CD14-positive monocyte (primary cell): ENCODE measurements at regions not wholly inside any gene's neighbourhood (a gene's known extent, or its start where the extent isn't known, plus 50 kb on each side); places are given as distances from the start of the nearest gene placed in this dataset.

Source experiments
- DNase-seq, 3 donors: peaks; one replicate each; pipeline ENCODE4 v3.0.0-alpha.2; 2011 to 2022
- H2AFZ ChIP-seq: 2 replicates; pipeline ENCODE4 v1.6.0; 2012; ENCODE audit warnings: mild to moderate bottlenecking, low read depth, low read length, inconsistent platforms; ENCODE audit not compliant: insufficient read depth, poor library complexity, severe bottlenecking
- H3K27ac ChIP-seq, 2 donors: 1 replicate in 1 of 2; 2 replicates in 1 of 2; pipeline ENCODE4 v1.5.1; 2012 to 2013; ENCODE audit warnings: low read length in 2 of 2, control low read depth in 1 of 2, inconsistent platforms in 1 of 2, low read depth in 1 of 2, mild to moderate bottlenecking in 1 of 2
- H3K27me3 ChIP-seq, 2 donors: one replicate each; pipeline versions ENCODE4 v1.6.0 to v1.6.1; 2011 to 2013; ENCODE audit warnings: low read length in 2 of 2; ENCODE audit not compliant: control insufficient read depth in 2 of 2, insufficient read depth in 2 of 2
- H3K36me3 ChIP-seq, 2 donors: replicated peaks in 1 of 2; 1 replicate in 1 of 2; 2 replicates in 1 of 2; pipeline versions ENCODE4 v1.5.1 to v1.6.1; 2012 to 2013; ENCODE audit warnings: low read length in 2 of 2, control low read depth in 1 of 2, inconsistent platforms in 1 of 2, mild to moderate bottlenecking in 1 of 2; ENCODE audit not compliant: insufficient read depth in 2 of 2, control insufficient read depth in 1 of 2
- H3K4me1 ChIP-seq, 2 donors: 1 replicate in 1 of 2; 2 replicates in 1 of 2; pipeline versions ENCODE4 v1.5.1 to v1.6.1; 2012 to 2013; ENCODE audit warnings: low read length in 2 of 2, control low read depth in 1 of 2, inconsistent platforms in 1 of 2, mild to moderate bottlenecking in 1 of 2, moderate library complexity in 1 of 2; ENCODE audit not compliant: insufficient read depth in 2 of 2, control insufficient read depth in 1 of 2
- H3K4me2 ChIP-seq: replicated peaks from 2 replicates; pipeline ENCODE3; 2012; ENCODE audit warnings: low read length, moderate library complexity, mild to moderate bottlenecking; ENCODE audit not compliant: poor library complexity, severe bottlenecking; ENCODE audit errors: extremely low read depth
- H3K4me3 ChIP-seq, 3 experiments: fragments of 200-600 bp in 1 of 3; sonication (generic) in 1 of 3; replicated peaks in 1 of 3; 1 replicate in 2 of 3; 2 replicates in 1 of 3; pipeline ENCODE4 v1.5.1; 2011 to 2013; ENCODE audit warnings: low read length in 3 of 3, mild to moderate bottlenecking in 3 of 3, control low read depth in 2 of 3, low read depth in 2 of 3, inconsistent platforms in 1 of 3, moderate library complexity in 1 of 3
- H3K79me2 ChIP-seq: 2 replicates; pipeline ENCODE4 v1.6.0; 2012; ENCODE audit warnings: mild to moderate bottlenecking, control low read depth, inconsistent platforms, low read length, moderate library complexity; ENCODE audit not compliant: insufficient read depth
- H3K9ac ChIP-seq: 2 replicates; pipeline ENCODE4 v1.6.0; 2017; ENCODE audit warnings: low read length, mild to moderate bottlenecking; ENCODE audit not compliant: insufficient read depth, poor library complexity, severe bottlenecking
- H3K9me3 ChIP-seq, 2 donors: replicated peaks in 1 of 2; 1 replicate in 1 of 2; 2 replicates in 1 of 2; pipeline versions ENCODE4 v1.5.1 to v1.6.1; 2012 to 2013; ENCODE audit warnings: low read length in 2 of 2, control low read depth in 1 of 2; ENCODE audit not compliant: control insufficient read depth in 1 of 2, insufficient read depth in 1 of 2
- H4K20me1 ChIP-seq: 2 replicates; pipeline ENCODE4 v1.6.0; 2012; ENCODE audit warnings: mild to moderate bottlenecking, low read length, control low read depth, moderate library complexity; ENCODE audit not compliant: insufficient read depth
- H3K27ac Mint-ChIP-seq, 7 donors: one replicate each; pipeline ENCODE4 v1.8.0; 2020; ENCODE audit warnings: mild to moderate bottlenecking in 7 of 7, mixed read lengths in 7 of 7, moderate library complexity in 6 of 7, inconsistent platforms in 2 of 7
- H3K27me3 Mint-ChIP-seq, 3 donors: one replicate each; pipeline ENCODE4 v1.8.0; 2021 to 2022; ENCODE audit warnings: low read depth in 3 of 3, mild to moderate bottlenecking in 3 of 3, mixed read lengths in 3 of 3, moderate library complexity in 3 of 3, inconsistent platforms in 1 of 3
- H3K36me3 Mint-ChIP-seq, 2 donors: one replicate each; pipeline ENCODE4 v1.8.0; 2020; ENCODE audit warnings: mixed read lengths in 2 of 2, inconsistent platforms in 1 of 2, mild to moderate bottlenecking in 1 of 2
- H3K4me1 Mint-ChIP-seq: one replicate; pipeline ENCODE4 v1.8.0; 2020; ENCODE audit warnings: mild to moderate bottlenecking, mixed read lengths
- H3K4me3 Mint-ChIP-seq, 2 donors: one replicate each; pipeline ENCODE4 v1.8.0; 2020; ENCODE audit warnings: mild to moderate bottlenecking in 2 of 2, mixed read lengths in 2 of 2, moderate library complexity in 1 of 2
- H3K9me3 Mint-ChIP-seq, 7 donors: one replicate each; pipeline ENCODE4 v1.8.0; 2020 to 2022; ENCODE audit warnings: mixed read lengths in 7 of 7, mild to moderate bottlenecking in 6 of 7, moderate library complexity in 6 of 7, inconsistent platforms in 2 of 7
- WGBS: methylation state at CpG from one replicate; pipeline ENCODE4 v1.1.5; 2013; ENCODE audit warnings: missing lambda C conversion rate; ENCODE audit not compliant: insufficient coverage; 5-methylcytosine and 5-hydroxymethylcytosine counted together
- intact Hi-C, 2 donors: fragments of 100-400 bp; cut with micrococcal nuclease; formaldehyde crosslinking; loops; one replicate each; pipeline versions ENCODE4 v1.15.0 to v1.15.1; 2023
- TF ChIP-seq, protein P1 (sequence below): fragments of 200-600 bp; IDR thresholded peaks from one replicate; pipeline ENCODE4 v1.8.0; 2022; ENCODE audit warnings: antibody characterized with exemption, mild to moderate bottlenecking

DNA sequence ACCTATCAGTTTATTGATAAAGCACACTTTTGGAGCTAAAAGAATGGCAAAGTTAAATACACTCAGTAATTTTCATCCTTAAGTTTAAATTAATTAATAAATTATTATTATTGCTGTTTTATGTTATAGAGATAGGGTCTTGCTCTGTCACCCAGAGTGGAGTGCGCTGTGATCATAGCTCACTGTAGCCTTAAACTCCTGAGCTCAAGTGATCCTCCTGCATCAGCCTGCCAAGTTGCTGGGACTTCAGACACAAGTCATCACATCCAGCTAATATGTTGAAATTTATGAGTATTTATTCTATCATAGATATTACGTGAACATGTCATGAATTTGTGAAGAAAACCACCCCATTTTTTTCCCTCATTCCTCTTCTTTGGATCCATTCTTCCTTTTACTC lies 64.2 kb downstream of the GJA1 start:
- no peaks in the 10 kb centered on the region for H3K9me3 ChIP-seq
- Mint-ChIP-seq H3K36me3 (no peaks in the 10 kb centered on the region), H3K4me1 (peaks cover 4% of the 10 kb centered on the region), H3K4me3 (no peak overlapping the region), H3K27me3 (peaks cover 0 to 5% (median 1%) of the 10 kb centered on the region in 3 donors), H3K9me3 (peaks cover 0 to 13% (median 3%) of the 10 kb centered on the region in 7 donors), H3K27ac (no peak overlapping the region)
- no peak overlapping the region for H2AFZ ChIP-seq
- no peak for DNase-seq
- no peak overlapping the region for H3K9ac ChIP-seq
- intact Hi-C loops = no loop called here
- no peak overlapping the region for H3K4me2 ChIP-seq
- H3K27ac ChIP-seq = no peak overlapping the region
- WGBS = no CpG with 5 or more reads among the region's 2 CpGs
- H3K79me2 ChIP-seq = no peaks in the 10 kb centered on the region
- H3K4me1 ChIP-seq = no peaks in the 10 kb centered on the region
- H3K27me3 ChIP-seq = no peaks in the 10 kb centered on the region
- no peaks in the 10 kb centered on the region for H4K20me1 ChIP-seq
- TF ChIP-seq, protein P1, sequence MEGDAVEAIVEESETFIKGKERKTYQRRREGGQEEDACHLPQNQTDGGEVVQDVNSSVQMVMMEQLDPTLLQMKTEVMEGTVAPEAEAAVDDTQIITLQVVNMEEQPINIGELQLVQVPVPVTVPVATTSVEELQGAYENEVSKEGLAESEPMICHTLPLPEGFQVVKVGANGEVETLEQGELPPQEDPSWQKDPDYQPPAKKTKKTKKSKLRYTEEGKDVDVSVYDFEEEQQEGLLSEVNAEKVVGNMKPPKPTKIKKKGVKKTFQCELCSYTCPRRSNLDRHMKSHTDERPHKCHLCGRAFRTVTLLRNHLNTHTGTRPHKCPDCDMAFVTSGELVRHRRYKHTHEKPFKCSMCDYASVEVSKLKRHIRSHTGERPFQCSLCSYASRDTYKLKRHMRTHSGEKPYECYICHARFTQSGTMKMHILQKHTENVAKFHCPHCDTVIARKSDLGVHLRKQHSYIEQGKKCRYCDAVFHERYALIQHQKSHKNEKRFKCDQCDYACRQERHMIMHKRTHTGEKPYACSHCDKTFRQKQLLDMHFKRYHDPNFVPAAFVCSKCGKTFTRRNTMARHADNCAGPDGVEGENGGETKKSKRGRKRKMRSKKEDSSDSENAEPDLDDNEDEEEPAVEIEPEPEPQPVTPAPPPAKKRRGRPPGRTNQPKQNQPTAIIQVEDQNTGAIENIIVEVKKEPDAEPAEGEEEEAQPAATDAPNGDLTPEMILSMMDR = no peak
- H3K4me3 ChIP-seq = no peak overlapping the region
- no peaks in the 10 kb centered on the region for H3K36me3 ChIP-seq

DNA sequence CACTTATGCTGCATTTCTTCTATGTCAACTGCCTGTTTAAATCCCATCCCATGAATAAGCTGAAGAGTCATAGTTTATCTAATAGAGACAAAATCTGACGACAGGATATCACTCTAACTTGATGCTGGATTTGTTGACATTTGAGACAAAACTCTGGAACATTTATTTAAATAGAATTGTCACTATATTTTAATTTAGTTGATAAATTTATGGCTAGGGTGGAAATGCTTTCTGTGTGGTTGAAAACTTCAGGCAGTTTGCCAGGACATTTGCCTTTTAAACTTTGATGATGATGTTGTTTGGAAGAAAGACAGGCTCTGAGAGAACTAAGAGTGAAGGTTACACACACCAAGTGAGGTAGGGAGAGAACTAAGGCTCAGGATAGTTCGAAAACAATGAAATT lies 68.1 kb downstream of the GJA1 start:
- Histone ChIP-seq H3K79me2 (no peaks in the 10 kb centered on the region), H3K4me1 (no peaks in the 10 kb centered on the region), H3K27me3 (no peaks in the 10 kb centered on the region), H3K9me3 (no peaks in the 10 kb centered on the region), H3K4me3 (no peak overlapping the region), H2AFZ (no peak overlapping the region), H3K27ac (no peak overlapping the region), H3K36me3 (no peaks in the 10 kb centered on the region), H3K9ac (no peak overlapping the region), H4K20me1 (no peaks in the 10 kb centered on the region), H3K4me2 (no peak overlapping the region)
- peaks cover 0 to 2% (median 0%) of the 10 kb centered on the region in 3 donors for H3K27me3 Mint-ChIP-seq
- H3K4me3 Mint-ChIP-seq = no peak overlapping the region
- intact Hi-C loops = no loop called here
- H3K9me3 Mint-ChIP-seq = peaks cover 0 to 6% (median 2%) of the 10 kb centered on the region in 7 donors
- TF ChIP-seq, protein P1 = no peak
- peaks cover 8% of the 10 kb centered on the region for H3K4me1 Mint-ChIP-seq
- H3K36me3 Mint-ChIP-seq = no peaks in the 10 kb centered on the region
- WGBS = no CpG with 5 or more reads among the region's 2 CpGs
- no peak for DNase-seq
- H3K27ac Mint-ChIP-seq = no peak overlapping the region
